Ishikawa (cell line): ENCODE measurements at regions not wholly inside any gene's neighbourhood (a gene's known extent, or its start where the extent isn't known, plus 50 kb on each side); places are given as distances from the start of the nearest gene placed in this dataset.

Source experiments
- CEBPB ChIP-seq: IDR thresholded peaks from 2 replicates; pipeline ENCODE4 v1.6.1; 2012
- CREB1 ChIP-seq: IDR thresholded peaks from 2 replicates; pipeline ENCODE4 v1.6.1; 2012; ENCODE audit warnings: low read depth
- EGR1 ChIP-seq: IDR thresholded peaks from 2 replicates; pipeline ENCODE4 v1.6.1; 2012
- EP300 ChIP-seq: IDR thresholded peaks from 2 replicates; pipeline ENCODE4 v1.6.1; 2012; ENCODE audit warnings: borderline replicate concordance
- FOXM1 ChIP-seq: IDR thresholded peaks from 2 replicates; pipeline ENCODE4 v1.6.1; 2012; ENCODE audit warnings: low read depth, borderline replicate concordance
- NFIC ChIP-seq: IDR thresholded peaks from 2 replicates; pipeline ENCODE4 v1.6.1; 2012
- RAD21 ChIP-seq: IDR thresholded peaks from 2 replicates; pipeline ENCODE4 v1.6.1; 2012; ENCODE audit warnings: low read depth
- TAF1 ChIP-seq: IDR thresholded peaks from 2 replicates; pipeline ENCODE4 v1.6.1; 2012; ENCODE audit warnings: low read depth, mild to moderate bottlenecking
- TCF12 ChIP-seq: IDR thresholded peaks from 2 replicates; pipeline ENCODE4 v1.6.1; 2012; ENCODE audit warnings: low read depth
- TEAD4 ChIP-seq: IDR thresholded peaks from 2 replicates; pipeline ENCODE4 v1.6.1; 2012
- YY1 ChIP-seq: IDR thresholded peaks from 2 replicates; pipeline ENCODE4 v1.6.1; 2012; ENCODE audit warnings: low read depth
- ZBTB7A ChIP-seq: IDR thresholded peaks from 2 replicates; pipeline ENCODE4 v1.6.1; 2012; ENCODE audit warnings: low read depth
- TF ChIP-seq, protein P1 (sequence below): IDR thresholded peaks from 2 replicates; pipeline ENCODE4 v1.6.1; 2012
- TF ChIP-seq, protein P2 (sequence below): IDR thresholded peaks from 2 replicates; pipeline ENCODE4 v1.6.1; 2012
- TF ChIP-seq, protein P3 (sequence below): IDR thresholded peaks from 2 replicates; pipeline ENCODE4 v1.6.1; 2012; ENCODE audit warnings: low read depth, mild to moderate bottlenecking

DNA sequence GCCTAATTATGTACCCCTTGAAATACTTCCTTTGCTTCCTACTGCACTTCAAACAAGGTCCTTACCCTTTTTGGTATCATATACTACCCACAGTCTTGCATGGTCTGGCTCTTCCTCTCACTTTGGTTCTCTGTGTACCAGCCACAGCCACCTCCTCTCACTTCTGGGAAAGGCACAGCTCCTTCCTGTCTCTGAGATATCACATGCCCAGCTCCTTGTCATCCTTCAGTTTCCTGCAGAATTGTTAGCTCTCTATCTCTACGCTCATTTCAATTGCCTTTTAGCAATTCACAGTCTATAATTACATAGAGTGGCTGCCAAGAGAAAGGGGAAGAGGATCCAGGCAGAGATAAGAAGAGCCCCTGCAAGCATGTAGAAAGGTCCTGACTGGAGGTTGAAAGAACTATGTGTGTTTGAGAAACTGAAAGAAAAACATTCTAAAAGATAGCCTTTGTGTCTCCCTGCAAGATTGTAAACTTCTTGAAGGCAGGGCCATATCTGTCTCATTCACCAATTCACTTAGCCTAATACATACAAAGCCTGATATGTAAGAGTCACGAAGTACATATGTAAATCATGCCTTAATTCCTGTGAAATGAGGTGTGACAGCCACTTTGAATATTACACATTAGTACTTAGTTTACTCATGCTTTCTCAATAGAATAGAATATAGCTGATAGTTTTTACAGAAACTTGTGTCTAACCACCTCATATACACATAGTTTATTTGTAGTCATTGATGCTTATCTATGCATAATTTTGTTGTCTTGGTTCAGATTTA, 933.1 kb downstream of the DIAPH3 start:
- TF ChIP-seq TEAD4 (no peak), TAF1 (no peak), NFIC (no peak), CEBPB (no peak), TCF12 (no peak), CREB1 (no peak), FOXM1 (no peak), ZBTB7A (no peak), YY1 (no peak), RAD21 (no peak), EGR1 (no peak)
- TF ChIP-seq, protein P1, sequence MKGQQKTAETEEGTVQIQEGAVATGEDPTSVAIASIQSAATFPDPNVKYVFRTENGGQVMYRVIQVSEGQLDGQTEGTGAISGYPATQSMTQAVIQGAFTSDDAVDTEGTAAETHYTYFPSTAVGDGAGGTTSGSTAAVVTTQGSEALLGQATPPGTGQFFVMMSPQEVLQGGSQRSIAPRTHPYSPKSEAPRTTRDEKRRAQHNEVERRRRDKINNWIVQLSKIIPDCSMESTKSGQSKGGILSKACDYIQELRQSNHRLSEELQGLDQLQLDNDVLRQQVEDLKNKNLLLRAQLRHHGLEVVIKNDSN: no peak
- TF ChIP-seq, protein P2, sequence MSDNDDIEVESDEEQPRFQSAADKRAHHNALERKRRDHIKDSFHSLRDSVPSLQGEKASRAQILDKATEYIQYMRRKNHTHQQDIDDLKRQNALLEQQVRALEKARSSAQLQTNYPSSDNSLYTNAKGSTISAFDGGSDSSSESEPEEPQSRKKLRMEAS: no peak
- TF ChIP-seq, protein P3, sequence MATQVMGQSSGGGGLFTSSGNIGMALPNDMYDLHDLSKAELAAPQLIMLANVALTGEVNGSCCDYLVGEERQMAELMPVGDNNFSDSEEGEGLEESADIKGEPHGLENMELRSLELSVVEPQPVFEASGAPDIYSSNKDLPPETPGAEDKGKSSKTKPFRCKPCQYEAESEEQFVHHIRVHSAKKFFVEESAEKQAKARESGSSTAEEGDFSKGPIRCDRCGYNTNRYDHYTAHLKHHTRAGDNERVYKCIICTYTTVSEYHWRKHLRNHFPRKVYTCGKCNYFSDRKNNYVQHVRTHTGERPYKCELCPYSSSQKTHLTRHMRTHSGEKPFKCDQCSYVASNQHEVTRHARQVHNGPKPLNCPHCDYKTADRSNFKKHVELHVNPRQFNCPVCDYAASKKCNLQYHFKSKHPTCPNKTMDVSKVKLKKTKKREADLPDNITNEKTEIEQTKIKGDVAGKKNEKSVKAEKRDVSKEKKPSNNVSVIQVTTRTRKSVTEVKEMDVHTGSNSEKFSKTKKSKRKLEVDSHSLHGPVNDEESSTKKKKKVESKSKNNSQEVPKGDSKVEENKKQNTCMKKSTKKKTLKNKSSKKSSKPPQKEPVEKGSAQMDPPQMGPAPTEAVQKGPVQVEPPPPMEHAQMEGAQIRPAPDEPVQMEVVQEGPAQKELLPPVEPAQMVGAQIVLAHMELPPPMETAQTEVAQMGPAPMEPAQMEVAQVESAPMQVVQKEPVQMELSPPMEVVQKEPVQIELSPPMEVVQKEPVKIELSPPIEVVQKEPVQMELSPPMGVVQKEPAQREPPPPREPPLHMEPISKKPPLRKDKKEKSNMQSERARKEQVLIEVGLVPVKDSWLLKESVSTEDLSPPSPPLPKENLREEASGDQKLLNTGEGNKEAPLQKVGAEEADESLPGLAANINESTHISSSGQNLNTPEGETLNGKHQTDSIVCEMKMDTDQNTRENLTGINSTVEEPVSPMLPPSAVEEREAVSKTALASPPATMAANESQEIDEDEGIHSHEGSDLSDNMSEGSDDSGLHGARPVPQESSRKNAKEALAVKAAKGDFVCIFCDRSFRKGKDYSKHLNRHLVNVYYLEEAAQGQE: no peak

DNA sequence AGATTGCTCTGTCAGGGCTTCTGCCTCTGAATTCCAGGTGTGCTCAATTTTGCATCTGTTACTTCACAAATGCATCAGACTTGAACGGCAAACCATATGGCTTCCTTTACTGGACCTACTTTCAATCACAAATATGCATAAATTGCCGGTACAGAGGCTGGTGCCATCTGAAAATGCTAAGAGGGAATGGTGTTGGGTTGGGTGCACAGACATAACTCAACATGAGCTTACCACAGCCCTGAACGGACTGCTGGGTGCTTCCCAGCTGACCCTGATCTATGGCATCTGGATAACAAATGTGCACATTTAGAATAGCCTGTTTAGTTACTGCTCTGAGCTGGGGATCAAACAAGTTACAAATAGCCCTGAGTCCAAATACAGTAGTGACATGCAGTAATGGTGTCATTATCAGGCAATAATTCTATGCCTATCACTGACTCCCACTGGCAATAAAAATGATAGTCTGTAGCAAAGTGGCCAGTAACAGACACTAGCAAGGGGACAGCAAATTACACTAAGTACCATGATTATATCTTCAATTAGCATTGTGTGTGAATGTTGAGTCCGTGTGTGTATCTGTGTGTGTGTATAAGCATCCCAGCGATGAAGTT, 927.3 kb downstream of the DIAPH3 start:
- TF ChIP-seq NFIC (no peak), CREB1 (no peak), TCF12 (no peak), YY1 (no peak), TEAD4 (no peak), TAF1 (no peak), CEBPB (no peak), FOXM1 (no peak), ZBTB7A (no peak), RAD21 (no peak), EP300 (no peak), EGR1 (no peak)
- TF ChIP-seq, protein P3: no peak
- TF ChIP-seq, protein P2: no peak
- TF ChIP-seq, protein P1: no peak

DNA sequence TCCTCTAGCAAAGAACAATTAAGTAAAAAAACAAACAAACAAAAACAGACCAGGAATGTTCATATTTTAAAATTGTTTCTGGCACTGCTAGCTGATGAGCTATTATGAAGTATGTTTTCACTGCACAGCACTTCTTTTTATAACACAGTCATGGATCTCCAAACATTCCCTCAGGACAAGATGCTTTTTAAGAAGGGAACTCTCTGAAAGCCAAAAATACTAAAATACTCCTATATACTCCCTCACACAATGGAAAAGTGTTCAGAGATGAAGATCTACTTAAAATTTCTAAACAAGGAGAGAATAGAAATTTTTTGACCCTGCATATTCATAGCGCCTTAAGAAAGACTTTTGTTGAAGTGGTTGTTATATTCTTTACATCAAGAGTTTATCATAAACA, 926.8 kb downstream of the DIAPH3 start:
- TF ChIP-seq RAD21 (no peak), TCF12 (no peak), FOXM1 (no peak), EP300 (no peak), YY1 (no peak), TEAD4 (no peak), TAF1 (no peak), CEBPB (no peak), NFIC (no peak), ZBTB7A (no peak), EGR1 (no peak), CREB1 (no peak)
- TF ChIP-seq, protein P3: no peak
- TF ChIP-seq, protein P2: no peak
- TF ChIP-seq, protein P1: no peak
